ENCODE measurements at regions not wholly inside any gene's neighbourhood (a gene's known extent, or its start where the extent isn't known, plus 50 kb on each side); places are given as distances from the start of the nearest gene placed in this dataset.

GRCh38 chr2:173821451-173821850 is 143.7 kb downstream of the SP3 start:
- H3K27me3 ChIP-seq (ENCODE audit: insufficient read depth in 3 of 3, low read length in 2 of 3), result peaks cover 0 to 3% (median 0%) of the 10 kb centered on the region in 3 donors
- no peaks in the 10 kb centered on the region for H3K36me3 ChIP-seq (ENCODE audit: insufficient read depth in 1 of 2, low read depth in 1 of 2)
- TF ChIP-seq CTCF (IDR thresholded peaks at IDR 0.05), result no peak
- no peak overlapping the region for H3K4me3 ChIP-seq
- H3K9me3 ChIP-seq, result no peaks in the 10 kb centered on the region
- H3K4me1 ChIP-seq, result no peaks in the 10 kb centered on the region
- 90 to 94% (median 92%) methylated on average over 9 of the region's 9 CpGs for WGBS, 3 donors
- H3K27ac ChIP-seq, result no peak overlapping the region
- ATAC-seq (no peak), DNase-seq (no peak)
- intact Hi-C loops (cut with DNase I), result no loop called here

- intact Hi-C loops (cut with DNase I), result no loop called here
- H3K27ac ChIP-seq, result no peak overlapping the region
- no peaks in the 10 kb centered on the region for H3K9me3 ChIP-seq
- no peak overlapping the region for H3K4me3 ChIP-seq
- H3K36me3 ChIP-seq (ENCODE audit: insufficient read depth in 1 of 2, low read depth in 1 of 2), result no peaks in the 10 kb centered on the region
- peaks cover 0 to 3% (median 0%) of the 10 kb centered on the region in 3 donors for H3K27me3 ChIP-seq (ENCODE audit: insufficient read depth in 3 of 3, low read length in 2 of 3)
- no peak for TF ChIP-seq CTCF (IDR thresholded peaks at IDR 0.05)
- no peaks in the 10 kb centered on the region for H3K4me1 ChIP-seq
- DNase-seq (no peak), ATAC-seq (no peak)
- 80 to 85% (median 85%) methylated on average over 6 of the region's 6 CpGs for WGBS, 3 donors
These were observed 142.2 kb downstream of the SP3 start for GRCh38 chr2:173822889-173823542.

GRCh38 chr2:173823543-173823939 is 141.6 kb downstream of the SP3 start:
- DNase-seq (no peak), ATAC-seq (no peak)
- Histone ChIP-seq H3K4me1 (no peaks in the 10 kb centered on the region), H3K9me3 (no peaks in the 10 kb centered on the region), H3K36me3 (ENCODE audit: insufficient read depth in 1 of 2, low read depth in 1 of 2) (no peaks in the 10 kb centered on the region), H3K27me3 (ENCODE audit: insufficient read depth in 3 of 3, low read length in 2 of 3) (peaks cover 0 to 3% (median 0%) of the 10 kb centered on the region in 3 donors), H3K27ac (no peak overlapping the region), H3K4me3 (no peak overlapping the region)
- TF ChIP-seq CTCF (IDR thresholded peaks at IDR 0.05), result no peak
- 84 to 85% (median 85%) methylated on average over 4 of the region's 4 CpGs for WGBS, 3 donors
- intact Hi-C loops (cut with DNase I), result no loop called here

GRCh38 chr2:173828189-173829142 is 136.7 kb downstream of the SP3 start:
- H3K27me3 ChIP-seq (ENCODE audit: insufficient read depth in 3 of 3, low read length in 2 of 3), result no peaks in the 10 kb centered on the region
- intact Hi-C loops (cut with DNase I), result no loop called here
- H3K36me3 ChIP-seq (ENCODE audit: insufficient read depth in 1 of 2, low read depth in 1 of 2), result no peaks in the 10 kb centered on the region
- H3K27ac ChIP-seq, result no peak overlapping the region
- TF ChIP-seq CTCF (IDR thresholded peaks at IDR 0.05), result no peak
- ATAC-seq (no peak), DNase-seq (no peak)
- no peak overlapping the region for H3K4me3 ChIP-seq
- WGBS, 3 donors, result 83 to 90% (median 87%) methylated on average over 9 of the region's 9 CpGs
- H3K4me1 ChIP-seq, result no peaks in the 10 kb centered on the region
- no peaks in the 10 kb centered on the region for H3K9me3 ChIP-seq
